Sigmoid colon (tissue), 4 donors: ENCODE measurements at regions not wholly inside any gene's neighbourhood (a gene's known extent, or its start where the extent isn't known, plus 50 kb on each side); places are given as distances from the start of the nearest gene placed in this dataset.

Experiments used
- CTCF ChIP-seq, 4 experiments: fragments of 450-650 bp in 3 of 4; fragments of 200-600 bp in 1 of 4; IDR thresholded peaks; one replicate each; pipeline ENCODE4 v1.5.1; 2016 to 2019; ENCODE audit warnings: antibody characterized with exemption in 4 of 4, mild to moderate bottlenecking in 3 of 4, moderate library complexity in 2 of 4
- EP300 ChIP-seq, 4 donors: sonication (generic); formaldehyde crosslinking; IDR thresholded peaks; one replicate each; pipeline ENCODE4 v1.6.1; 2017; ENCODE audit warnings: antibody characterized with exemption in 4 of 4
- POLR2A ChIP-seq, 2 donors: fragments of 450-650 bp; IDR thresholded peaks; one replicate each; pipeline ENCODE4 v1.6.1; 2016; ENCODE audit warnings: antibody characterized with exemption in 2 of 2, mild to moderate bottlenecking in 2 of 2, moderate library complexity in 2 of 2
- POLR2AphosphoS5 ChIP-seq, 4 donors: sonication (generic); formaldehyde crosslinking; IDR thresholded peaks; one replicate each; pipeline ENCODE4 v1.6.1; 2017; ENCODE audit warnings: antibody characterized with exemption in 4 of 4

- no peak for TF ChIP-seq CTCF (IDR thresholded peaks at IDR 0.05)
- no peak for TF ChIP-seq POLR2AphosphoS5 (IDR thresholded peaks at IDR 0.05)
- TF ChIP-seq POLR2A (IDR thresholded peaks at IDR 0.05), result no peak
- TF ChIP-seq EP300 (IDR thresholded peaks at IDR 0.05), result no peak
These were observed 344.0 kb upstream of the FAT3 start for GRCh38 chr11:91880660-91881059.
